ENCODE measurements at regions not wholly inside any gene's neighbourhood (a gene's known extent, or its start where the extent isn't known, plus 50 kb on each side); places are given as distances from the start of the nearest gene placed in this dataset.

- ChIA-PET CTCF (no interaction called here), POLR2A (no interaction called here)
- no peaks in the 10 kb centered on the region for H3K27me3 ChIP-seq (ENCODE audit: control insufficient read depth, insufficient read depth, low read length)
- DNase-seq (ENCODE audit: low read depth): no peak
- no peaks in the 10 kb centered on the region for H3K36me3 ChIP-seq (ENCODE audit: control insufficient read depth, insufficient read depth, low read length)
- no peak overlapping the region for H3K4me3 ChIP-seq (ENCODE audit: low read depth, low read length)
- TF ChIP-seq CTCF (IDR thresholded peaks at IDR 0.05; ENCODE audit: insufficient read depth, low read depth, low read length): no peak
Observed at GRCh38 chr2:60331115-60331809, 222.2 kb downstream of the BCL11A start.

GRCh38 chr2:60329225-60329624 lies 224.2 kb downstream of the BCL11A start:
- ChIA-PET CTCF (no interaction called here), POLR2A (no interaction called here)
- no peaks in the 10 kb centered on the region for H3K27me3 ChIP-seq (ENCODE audit: control insufficient read depth, insufficient read depth, low read length)
- TF ChIP-seq CTCF (IDR thresholded peaks at IDR 0.05; ENCODE audit: insufficient read depth, low read depth, low read length): no peak
- no peak for DNase-seq (ENCODE audit: low read depth)
- H3K36me3 ChIP-seq (ENCODE audit: control insufficient read depth, insufficient read depth, low read length): no peaks in the 10 kb centered on the region
- no peak overlapping the region for H3K4me3 ChIP-seq (ENCODE audit: low read depth, low read length)

GRCh38 chr2:60324536-60324935 lies 228.9 kb downstream of the BCL11A start:
- Histone ChIP-seq H3K4me3 (ENCODE audit: low read depth, low read length) (no peak overlapping the region), H3K27me3 (ENCODE audit: control insufficient read depth, insufficient read depth, low read length) (no peaks in the 10 kb centered on the region), H3K36me3 (ENCODE audit: control insufficient read depth, insufficient read depth, low read length) (no peaks in the 10 kb centered on the region)
- CTCF ChIA-PET: no interaction called here
- no peak for TF ChIP-seq CTCF (IDR thresholded peaks at IDR 0.05; ENCODE audit: insufficient read depth, low read depth, low read length)
- POLR2A ChIA-PET: no interaction called here
- no peak for DNase-seq (ENCODE audit: low read depth)

GRCh38 chr2:60321816-60322215 lies 231.6 kb downstream of the BCL11A start:
- Histone ChIP-seq H3K4me3 (ENCODE audit: low read depth, low read length) (no peak overlapping the region), H3K27me3 (ENCODE audit: control insufficient read depth, insufficient read depth, low read length) (no peaks in the 10 kb centered on the region), H3K36me3 (ENCODE audit: control insufficient read depth, insufficient read depth, low read length) (no peaks in the 10 kb centered on the region)
- CTCF ChIA-PET: no interaction called here
- no peak for DNase-seq (ENCODE audit: low read depth)
- POLR2A ChIA-PET: no interaction called here
- TF ChIP-seq CTCF (IDR thresholded peaks at IDR 0.05; ENCODE audit: insufficient read depth, low read depth, low read length): no peak

- DNase-seq (ENCODE audit: low read depth): no peak
- ChIA-PET POLR2A (no interaction called here), CTCF (no interaction called here)
- H3K27me3 ChIP-seq (ENCODE audit: control insufficient read depth, insufficient read depth, low read length): no peaks in the 10 kb centered on the region
- no peak for TF ChIP-seq CTCF (IDR thresholded peaks at IDR 0.05; ENCODE audit: insufficient read depth, low read depth, low read length)
- no peaks in the 10 kb centered on the region for H3K36me3 ChIP-seq (ENCODE audit: control insufficient read depth, insufficient read depth, low read length)
- H3K4me3 ChIP-seq (ENCODE audit: low read depth, low read length): no peak overlapping the region
Observed at GRCh38 chr2:60320724-60321123, 232.7 kb downstream of the BCL11A start.
